H1 (cell line): ENCODE measurements at regions not wholly inside any gene's neighbourhood (a gene's known extent, or its start where the extent isn't known, plus 50 kb on each side); places are given as distances from the start of the nearest gene placed in this dataset.

Experiments
- CBX5 ChIP-seq: fragments of 300-800, 300-1000 bp; sonication (generic); IDR thresholded peaks from 2 replicates; pipeline ENCODE4 v1.7.1; 2016; ENCODE audit warnings: antibody characterized with exemption, low read length, low read depth
- CREB1 ChIP-seq: IDR thresholded peaks from 2 replicates; pipeline ENCODE4 v1.6.1; 2012; ENCODE audit warnings: inconsistent platforms
- EZH2 ChIP-seq: fragments of 200-600 bp; sonication (generic); IDR thresholded peaks from 2 replicates; pipeline ENCODE4 v1.7.1; 2012; ENCODE audit warnings: low read depth, mild to moderate bottlenecking, moderate library complexity, low read length, inconsistent platforms; ENCODE audit not compliant: severe bottlenecking
- FOSL1 ChIP-seq: IDR thresholded peaks from 2 replicates; pipeline ENCODE4 v1.6.1; 2011; ENCODE audit warnings: mild to moderate bottlenecking, low read depth, low read length, moderate library complexity; ENCODE audit not compliant: insufficient read depth
- JUND ChIP-seq: IDR thresholded peaks from 2 replicates; pipeline ENCODE4 v1.6.1; 2011; ENCODE audit warnings: mild to moderate bottlenecking, improper control_type of control experiment, low read length
- POLR2AphosphoS5 ChIP-seq: IDR thresholded peaks from 2 replicates; pipeline ENCODE4 v1.6.1; 2011; ENCODE audit warnings: low read depth, low read length
- RFX5 ChIP-seq: IDR thresholded peaks from 2 replicates; pipeline ENCODE4 v1.6.1; 2011; ENCODE audit warnings: low read depth, low read length, improper control_type of control experiment, borderline replicate concordance
- SP2 ChIP-seq: IDR thresholded peaks from 2 replicates; pipeline ENCODE4 v1.6.1; 2012; ENCODE audit warnings: mild to moderate bottlenecking, low read length, inconsistent platforms
- TAF1 ChIP-seq: IDR thresholded peaks from 2 replicates; pipeline ENCODE4 v1.6.1; 2011; ENCODE audit warnings: mild to moderate bottlenecking, low read depth, low read length
- TF ChIP-seq, protein P1 (sequence below), 3 experiments: IDR thresholded peaks; 1 replicate in 2 of 3; 2 replicates in 1 of 3; pipeline versions ENCODE4 v1.5.1 to v1.6.1; 2011; ENCODE audit warnings: low read length in 3 of 3, mild to moderate bottlenecking in 3 of 3, inconsistent platforms in 2 of 3, low read depth in 1 of 3, moderate library complexity in 1 of 3; ENCODE audit not compliant: insufficient read depth in 1 of 3; ENCODE audit errors: control extremely low read depth in 1 of 3

DNA sequence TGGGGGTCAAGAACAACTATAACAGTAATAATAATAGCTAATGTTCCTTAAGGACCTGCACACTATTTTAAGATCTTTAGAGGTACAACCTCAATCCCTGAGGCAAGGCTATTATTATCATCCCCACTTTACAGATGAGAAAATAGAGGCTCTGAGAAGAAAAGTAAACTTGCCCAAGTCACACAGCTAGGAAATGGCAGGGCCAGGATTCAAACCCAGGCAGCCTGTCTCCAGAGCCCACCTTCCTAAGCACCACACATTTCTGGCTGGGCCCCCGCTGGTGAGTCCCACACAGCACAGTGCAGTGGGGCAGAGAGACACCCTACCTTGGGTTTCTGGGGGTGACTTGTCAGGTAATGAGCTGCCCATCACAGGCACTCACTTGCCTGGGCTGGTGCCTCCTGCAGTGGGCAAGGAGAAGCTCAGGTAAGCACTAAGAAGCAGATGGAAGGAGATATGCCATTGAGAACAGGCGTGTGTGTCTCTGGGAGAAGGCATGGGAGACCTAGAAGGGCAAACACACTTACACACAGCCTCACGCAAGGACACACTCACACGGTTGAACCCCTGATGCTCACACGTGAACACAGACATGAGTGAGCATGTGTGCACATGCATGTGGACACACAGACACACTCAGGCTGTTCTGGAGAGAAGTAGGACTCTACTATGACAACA, 104.4 kb upstream of the ZMIZ1 start:
- no peak for TF ChIP-seq JUND
- TF ChIP-seq CREB1, result no peak
- TF ChIP-seq RFX5, result no peak
- TF ChIP-seq FOSL1, result no peak
- TF ChIP-seq POLR2AphosphoS5, result no peak
- TF ChIP-seq, protein P1, sequence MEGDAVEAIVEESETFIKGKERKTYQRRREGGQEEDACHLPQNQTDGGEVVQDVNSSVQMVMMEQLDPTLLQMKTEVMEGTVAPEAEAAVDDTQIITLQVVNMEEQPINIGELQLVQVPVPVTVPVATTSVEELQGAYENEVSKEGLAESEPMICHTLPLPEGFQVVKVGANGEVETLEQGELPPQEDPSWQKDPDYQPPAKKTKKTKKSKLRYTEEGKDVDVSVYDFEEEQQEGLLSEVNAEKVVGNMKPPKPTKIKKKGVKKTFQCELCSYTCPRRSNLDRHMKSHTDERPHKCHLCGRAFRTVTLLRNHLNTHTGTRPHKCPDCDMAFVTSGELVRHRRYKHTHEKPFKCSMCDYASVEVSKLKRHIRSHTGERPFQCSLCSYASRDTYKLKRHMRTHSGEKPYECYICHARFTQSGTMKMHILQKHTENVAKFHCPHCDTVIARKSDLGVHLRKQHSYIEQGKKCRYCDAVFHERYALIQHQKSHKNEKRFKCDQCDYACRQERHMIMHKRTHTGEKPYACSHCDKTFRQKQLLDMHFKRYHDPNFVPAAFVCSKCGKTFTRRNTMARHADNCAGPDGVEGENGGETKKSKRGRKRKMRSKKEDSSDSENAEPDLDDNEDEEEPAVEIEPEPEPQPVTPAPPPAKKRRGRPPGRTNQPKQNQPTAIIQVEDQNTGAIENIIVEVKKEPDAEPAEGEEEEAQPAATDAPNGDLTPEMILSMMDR (IDR thresholded peaks at IDR 0.05; ENCODE audit: control extremely low read depth in 1 of 3, insufficient read depth in 1 of 3, low read depth in 1 of 3, low read length in 3 of 3), result no peak
- no peak for TF ChIP-seq CBX5
- TF ChIP-seq TAF1, result no peak
- TF ChIP-seq SP2, result no peak
- no peak for TF ChIP-seq EZH2
